ENCODE measurements at regions not wholly inside any gene's neighbourhood (a gene's known extent, or its start where the extent isn't known, plus 50 kb on each side); places are given as distances from the start of the nearest gene placed in this dataset.

GRCh38 chr16:79316004-79316458 lies 284.5 kb downstream of the MAF start:
- no CpG with 5 or more reads among the region's 8 CpGs for WGBS (ENCODE audit: extremely low coverage, insufficient coverage, insufficient read length)
- no peak overlapping the region for H4K8ac ChIP-seq (ENCODE audit: low read depth, low read length)

GRCh38 chr16:79312502-79312901 lies 288.0 kb downstream of the MAF start:
- no peaks in the 10 kb centered on the region for H3K79me2 ChIP-seq (ENCODE audit: control insufficient read depth, insufficient read depth, low read length, poor library complexity)
- no peak overlapping the region for H2BK12ac ChIP-seq (ENCODE audit: low read length)
- H3K27me3 ChIP-seq (ENCODE audit: insufficient read depth, low read length) = no peaks in the 10 kb centered on the region
- no peak overlapping the region for H2AFZ ChIP-seq (ENCODE audit: insufficient read depth, low read length, poor library complexity)
- no peak overlapping the region for H3K9ac ChIP-seq (ENCODE audit: low read length)
- H3K27ac ChIP-seq (ENCODE audit: low read depth, low read length) = no peak overlapping the region
- no peaks in the 10 kb centered on the region for H3K36me3 ChIP-seq (ENCODE audit: control insufficient read depth in 1 of 2, insufficient read depth in 2 of 2, low read length in 2 of 2)
- no peak overlapping the region for H4K8ac ChIP-seq (ENCODE audit: low read depth, low read length)
- H3K79me1 ChIP-seq (ENCODE audit: low read length) = no peaks in the 10 kb centered on the region
- H3K4me2 ChIP-seq (ENCODE audit: low read length) = no peak overlapping the region
- no peak overlapping the region for H2BK5ac ChIP-seq (ENCODE audit: low read depth, low read length, poor library complexity)
- H3K4ac ChIP-seq (ENCODE audit: low read depth, low read length) = no peak overlapping the region
- peak; percentile 74 to 78 for DNase-seq
- H3K23ac ChIP-seq (ENCODE audit: low read length) = no peak overlapping the region
- WGBS (ENCODE audit: extremely low coverage, insufficient coverage, insufficient read length) = no CpG with 5 or more reads among the region's 11 CpGs
- H3K18ac ChIP-seq (ENCODE audit: low read length) = no peak overlapping the region
- no peak overlapping the region for H3K4me3 ChIP-seq (ENCODE audit: low read depth, low read length)
- H3K9me3 ChIP-seq (ENCODE audit: insufficient read depth, low read depth, low read length) = no peaks in the 10 kb centered on the region
- no peak overlapping the region for H4K12ac ChIP-seq (ENCODE audit: low read depth, low read length)
- H2BK120ac ChIP-seq (ENCODE audit: insufficient read depth, low read length, poor library complexity) = no peak overlapping the region
- H3K14ac ChIP-seq (ENCODE audit: low read length) = no peak overlapping the region
- H3K4me1 ChIP-seq (ENCODE audit: control insufficient read depth in 1 of 2, insufficient read depth in 2 of 2, low read length in 2 of 2) = peaks cover 0 to 2% of the 10 kb centered on the region in 2 experiments
- H2AK5ac ChIP-seq (ENCODE audit: low read length) = no peak overlapping the region
- no peak overlapping the region for H4K91ac ChIP-seq (ENCODE audit: low read depth, low read length)

More at GRCh38 chr16:79316004-79316458, 284.5 kb downstream of the MAF start:
- Histone ChIP-seq H2AFZ (ENCODE audit: insufficient read depth, low read length, poor library complexity) (no peak overlapping the region), H3K18ac (ENCODE audit: low read length) (no peak overlapping the region), H3K4me2 (ENCODE audit: low read length) (no peak overlapping the region), H3K23ac (ENCODE audit: low read length) (no peak overlapping the region), H4K91ac (ENCODE audit: low read depth, low read length) (no peak overlapping the region), H3K79me2 (ENCODE audit: control insufficient read depth, insufficient read depth, low read length, poor library complexity) (no peaks in the 10 kb centered on the region), H3K36me3 (ENCODE audit: control insufficient read depth in 1 of 2, insufficient read depth in 2 of 2, low read length in 2 of 2) (no peaks in the 10 kb centered on the region), H3K9me3 (ENCODE audit: insufficient read depth, low read depth, low read length) (no peaks in the 10 kb centered on the region), H3K4me3 (ENCODE audit: low read depth, low read length) (no peak overlapping the region), H2BK12ac (ENCODE audit: low read length) (no peak overlapping the region), H2AK5ac (ENCODE audit: low read length) (no peak overlapping the region), H3K4ac (ENCODE audit: low read depth, low read length) (no peak overlapping the region), H3K9ac (ENCODE audit: low read length) (no peak overlapping the region), H3K27ac (ENCODE audit: low read depth, low read length) (no peak overlapping the region), H3K27me3 (ENCODE audit: insufficient read depth, low read length) (no peaks in the 10 kb centered on the region), H3K4me1 (ENCODE audit: control insufficient read depth in 1 of 2, insufficient read depth in 2 of 2, low read length in 2 of 2) (peaks cover 0 to 2% of the 10 kb centered on the region in 2 experiments), H2BK5ac (ENCODE audit: low read depth, low read length, poor library complexity) (no peak overlapping the region), H3K79me1 (ENCODE audit: low read length) (no peaks in the 10 kb centered on the region), H3K14ac (ENCODE audit: low read length) (no peak overlapping the region), H4K12ac (ENCODE audit: low read depth, low read length) (no peak overlapping the region), H2BK120ac (ENCODE audit: insufficient read depth, low read length, poor library complexity) (no peak overlapping the region)
- DNase-seq = no peak

DNA sequence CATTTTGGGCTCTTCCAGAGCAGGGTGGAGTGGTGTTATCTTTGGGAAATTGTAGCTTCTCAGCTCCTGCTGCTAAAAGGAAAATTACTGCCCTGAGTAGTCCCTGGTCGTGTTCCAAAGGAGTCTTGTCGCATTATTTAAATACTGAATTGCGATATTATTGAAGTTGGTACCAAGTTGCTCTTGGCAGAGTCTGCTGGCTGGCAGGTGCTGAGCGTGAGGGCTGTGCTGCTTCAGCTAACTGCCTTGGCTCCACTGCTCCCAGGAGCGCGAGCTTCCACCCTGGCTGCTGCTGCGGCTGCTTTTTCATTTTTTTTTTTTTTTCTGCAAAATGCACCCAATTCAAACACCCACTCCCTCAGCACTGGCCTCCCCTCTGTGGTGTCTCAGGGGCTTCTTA lies 289.8 kb downstream of the MAF start:
- H3K36me3 ChIP-seq (ENCODE audit: control insufficient read depth in 1 of 2, insufficient read depth in 2 of 2, low read length in 2 of 2) = no peaks in the 10 kb centered on the region
- WGBS (ENCODE audit: extremely low coverage, insufficient coverage, insufficient read length) = no CpG with 5 or more reads among the region's 7 CpGs
- H3K4ac ChIP-seq (ENCODE audit: low read depth, low read length) = no peak overlapping the region
- H3K18ac ChIP-seq (ENCODE audit: low read length) = no peak overlapping the region
- H3K14ac ChIP-seq (ENCODE audit: low read length) = no peak overlapping the region
- no peak overlapping the region for H2BK5ac ChIP-seq (ENCODE audit: low read depth, low read length, poor library complexity)
- no peak overlapping the region for H3K4me3 ChIP-seq (ENCODE audit: low read depth, low read length)
- no peak overlapping the region for H2BK12ac ChIP-seq (ENCODE audit: low read length)
- H4K8ac ChIP-seq (ENCODE audit: low read depth, low read length) = no peak overlapping the region
- no peak overlapping the region for H2AFZ ChIP-seq (ENCODE audit: insufficient read depth, low read length, poor library complexity)
- H4K91ac ChIP-seq (ENCODE audit: low read depth, low read length) = no peak overlapping the region
- H2BK120ac ChIP-seq (ENCODE audit: insufficient read depth, low read length, poor library complexity) = no peak overlapping the region
- no peak overlapping the region for H2AK5ac ChIP-seq (ENCODE audit: low read length)
- H4K12ac ChIP-seq (ENCODE audit: low read depth, low read length) = no peak overlapping the region
- no peaks in the 10 kb centered on the region for H3K79me1 ChIP-seq (ENCODE audit: low read length)
- DNase-seq = no peak
- H3K4me1 ChIP-seq (ENCODE audit: control insufficient read depth in 1 of 2, insufficient read depth in 2 of 2, low read length in 2 of 2) = peaks cover 0 to 2% of the 10 kb centered on the region in 2 experiments
- no peaks in the 10 kb centered on the region for H3K9me3 ChIP-seq (ENCODE audit: insufficient read depth, low read depth, low read length)
- H3K9ac ChIP-seq (ENCODE audit: low read length) = no peak overlapping the region
- H3K27ac ChIP-seq (ENCODE audit: low read depth, low read length) = no peak overlapping the region
- no peak overlapping the region for H3K4me2 ChIP-seq (ENCODE audit: low read length)
- H3K27me3 ChIP-seq (ENCODE audit: insufficient read depth, low read length) = no peaks in the 10 kb centered on the region
- no peaks in the 10 kb centered on the region for H3K79me2 ChIP-seq (ENCODE audit: control insufficient read depth, insufficient read depth, low read length, poor library complexity)
- H3K23ac ChIP-seq (ENCODE audit: low read length) = no peak overlapping the region

DNA sequence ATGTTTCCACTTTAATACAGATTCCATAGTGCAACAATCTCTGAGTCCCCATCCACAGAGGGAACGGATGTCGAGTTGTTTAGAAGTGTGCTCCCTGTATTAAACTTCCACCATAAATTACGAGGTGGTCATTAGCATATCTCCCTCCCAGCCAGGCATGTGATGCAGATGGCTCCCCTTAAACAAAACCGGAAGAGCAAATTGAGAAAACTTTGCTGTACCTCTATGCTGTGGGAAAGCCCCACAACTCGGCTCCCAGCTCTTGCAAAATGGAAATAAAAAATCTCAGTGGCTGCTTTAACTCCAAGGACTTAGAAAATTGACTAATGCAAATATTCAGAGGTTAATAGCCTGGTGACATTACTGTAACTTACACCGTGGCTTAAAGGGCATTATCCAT lies 290.9 kb downstream of the MAF start:
- H3K27ac ChIP-seq (ENCODE audit: low read depth, low read length) = no peak overlapping the region
- H3K27me3 ChIP-seq (ENCODE audit: insufficient read depth, low read length) = no peaks in the 10 kb centered on the region
- H3K36me3 ChIP-seq (ENCODE audit: control insufficient read depth in 1 of 2, insufficient read depth in 2 of 2, low read length in 2 of 2) = no peaks in the 10 kb centered on the region
- no peak overlapping the region for H2AK5ac ChIP-seq (ENCODE audit: low read length)
- no peak overlapping the region for H4K8ac ChIP-seq (ENCODE audit: low read depth, low read length)
- no peak overlapping the region for H3K4me2 ChIP-seq (ENCODE audit: low read length)
- H4K91ac ChIP-seq (ENCODE audit: low read depth, low read length) = no peak overlapping the region
- peaks cover 0 to 2% of the 10 kb centered on the region in 2 experiments for H3K4me1 ChIP-seq (ENCODE audit: control insufficient read depth in 1 of 2, insufficient read depth in 2 of 2, low read length in 2 of 2)
- H2BK120ac ChIP-seq (ENCODE audit: insufficient read depth, low read length, poor library complexity) = no peak overlapping the region
- no peaks in the 10 kb centered on the region for H3K79me2 ChIP-seq (ENCODE audit: control insufficient read depth, insufficient read depth, low read length, poor library complexity)
- no CpG with 5 or more reads among the region's 6 CpGs for WGBS (ENCODE audit: extremely low coverage, insufficient coverage, insufficient read length)
- H3K18ac ChIP-seq (ENCODE audit: low read length) = no peak overlapping the region
- H2BK12ac ChIP-seq (ENCODE audit: low read length) = no peak overlapping the region
- H2AFZ ChIP-seq (ENCODE audit: insufficient read depth, low read length, poor library complexity) = no peak overlapping the region
- H3K23ac ChIP-seq (ENCODE audit: low read length) = no peak overlapping the region
- no peak overlapping the region for H3K14ac ChIP-seq (ENCODE audit: low read length)
- no peaks in the 10 kb centered on the region for H3K79me1 ChIP-seq (ENCODE audit: low read length)
- H4K12ac ChIP-seq (ENCODE audit: low read depth, low read length) = no peak overlapping the region
- no peak overlapping the region for H2BK5ac ChIP-seq (ENCODE audit: low read depth, low read length, poor library complexity)
- H3K9ac ChIP-seq (ENCODE audit: low read length) = no peak overlapping the region
- H3K9me3 ChIP-seq (ENCODE audit: insufficient read depth, low read depth, low read length) = no peaks in the 10 kb centered on the region
- no peak overlapping the region for H3K4ac ChIP-seq (ENCODE audit: low read depth, low read length)
- no peak overlapping the region for H3K4me3 ChIP-seq (ENCODE audit: low read depth, low read length)
- no peak for DNase-seq

Data from trophoblast cell (in vitro differentiated cells and primary cell).